Calu3 (cell line): ENCODE measurements at regions not wholly inside any gene's neighbourhood (a gene's known extent, or its start where the extent isn't known, plus 50 kb on each side); places are given as distances from the start of the nearest gene placed in this dataset.

ENCODE experiments used
- BruUV-seq: library from RNA; stranded (reverse); fragments of 400-500 nt; replicated peaks from 2 replicates; lab custom pipeline; 2021; lab: Mats Ljungman, UMichigan
- CTCF ChIA-PET: fragments of 300-600 bp; sonication (Branson Sonifier 250); formaldehyde crosslinking; loops from one replicate; lab custom pipeline; 2022; ENCODE audit warnings: antibody characterized with exemption; lab: Charles Lee
- DNase-seq: peaks from one replicate; pipeline ENCODE4 v3.0.0; 2022
- H3K27ac Mint-ChIP-seq: one replicate; pipeline ENCODE4 v1.8.0; 2022; ENCODE audit warnings: mixed read lengths; ENCODE audit not compliant: unreplicated experiment
- H3K27me3 Mint-ChIP-seq: one replicate; pipeline ENCODE4 v1.8.0; 2022; ENCODE audit warnings: mixed read lengths; ENCODE audit not compliant: unreplicated experiment
- H3K36me3 Mint-ChIP-seq: one replicate; pipeline ENCODE4 v1.8.0; 2022; ENCODE audit warnings: mild to moderate bottlenecking, moderate library complexity, mixed read lengths; ENCODE audit not compliant: insufficient read depth, unreplicated experiment
- H3K4me1 Mint-ChIP-seq: one replicate; pipeline ENCODE4 v1.8.0; 2022; ENCODE audit warnings: mild to moderate bottlenecking, low read depth, mixed read lengths; ENCODE audit not compliant: unreplicated experiment
- H3K4me3 Mint-ChIP-seq: one replicate; pipeline ENCODE4 v1.8.0; 2022; ENCODE audit warnings: mild to moderate bottlenecking, low read depth, moderate library complexity, mixed read lengths; ENCODE audit not compliant: unreplicated experiment
- H3K9me3 Mint-ChIP-seq: one replicate; pipeline ENCODE4 v1.8.0; 2022; ENCODE audit warnings: low read depth, mixed read lengths; ENCODE audit not compliant: unreplicated experiment
- CTCF ChIP-seq: fragments of 200-600 bp; IDR thresholded peaks from one replicate; pipeline ENCODE4 v1.8.0; 2022; ENCODE audit warnings: antibody characterized with exemption; ENCODE audit not compliant: unreplicated experiment
- intact Hi-C: fragments of 100-400 bp; cut with micrococcal nuclease; formaldehyde crosslinking; loops from one replicate; pipeline ENCODE4 v1.10.0; 2022; ENCODE audit not compliant: unreplicated experiment

- no peak for TF ChIP-seq CTCF
These were observed 262.8 kb downstream of the DKK2 start for GRCh38 chr4:106773076-106773905.

GRCh38 chr4:106767991-106768390, 268.1 kb downstream of the DKK2 start:
- intact Hi-C loops, result no loop called here
- no TSS peak for BruUV-seq
- no peak for DNase-seq
- CTCF ChIA-PET, result no interaction called here
- Mint-ChIP-seq H3K36me3 (no peaks in the 10 kb centered on the region), H3K27me3 (no peaks in the 10 kb centered on the region), H3K4me3 (no peak overlapping the region), H3K9me3 (no peaks in the 10 kb centered on the region), H3K4me1 (no peaks in the 10 kb centered on the region), H3K27ac (no peak overlapping the region)
- TF ChIP-seq CTCF, result no peak

More at GRCh38 chr4:106773076-106773905, 262.8 kb downstream of the DKK2 start:
- Mint-ChIP-seq H3K36me3 (no peaks in the 10 kb centered on the region), H3K4me1 (no peaks in the 10 kb centered on the region), H3K27ac (no peak overlapping the region), H3K27me3 (no peaks in the 10 kb centered on the region), H3K9me3 (no peaks in the 10 kb centered on the region), H3K4me3 (no peak overlapping the region)
- intact Hi-C loops, result no loop called here
- CTCF ChIA-PET, result no interaction called here
- no TSS peak for BruUV-seq
- DNase-seq, result no peak

- CTCF ChIA-PET, result no interaction called here
These were observed 269.6 kb downstream of the DKK2 start for GRCh38 chr4:106766519-106766918.

GRCh38 chr4:106764774-106765173, 271.3 kb downstream of the DKK2 start:
- H3K36me3 Mint-ChIP-seq, result no peaks in the 10 kb centered on the region
- no peak overlapping the region for H3K27ac Mint-ChIP-seq
- no TSS peak for BruUV-seq
- H3K9me3 Mint-ChIP-seq, result no peaks in the 10 kb centered on the region
- DNase-seq, result no peak
- H3K4me3 Mint-ChIP-seq, result no peak overlapping the region
- TF ChIP-seq CTCF, result no peak
- no peaks in the 10 kb centered on the region for H3K27me3 Mint-ChIP-seq
- intact Hi-C loops, result no loop called here
- CTCF ChIA-PET, result no interaction called here
- H3K4me1 Mint-ChIP-seq, result no peaks in the 10 kb centered on the region

More at GRCh38 chr4:106766519-106766918, 269.6 kb downstream of the DKK2 start:
- Mint-ChIP-seq H3K4me3 (no peak overlapping the region), H3K4me1 (no peaks in the 10 kb centered on the region), H3K36me3 (no peaks in the 10 kb centered on the region), H3K27me3 (no peaks in the 10 kb centered on the region), H3K27ac (no peak overlapping the region), H3K9me3 (no peaks in the 10 kb centered on the region)
- BruUV-seq, result no TSS peak
- no peak for TF ChIP-seq CTCF
- intact Hi-C loops, result no loop called here
- no peak for DNase-seq
